Calu3 (cell line): ENCODE measurements at regions not wholly inside any gene's neighbourhood (a gene's known extent, or its start where the extent isn't known, plus 50 kb on each side); places are given as distances from the start of the nearest gene placed in this dataset.
A peak's percentile ranks its signal among the peaks of the same experiment; 100 is the strongest.

ENCODE experiments used
- BruUV-seq: library from RNA; stranded (reverse); fragments of 400-500 nt; replicated peaks from 2 replicates; lab custom pipeline; 2021; lab: Mats Ljungman, UMichigan
- CTCF ChIA-PET: fragments of 300-600 bp; sonication (Branson Sonifier 250); formaldehyde crosslinking; loops from one replicate; lab custom pipeline; 2022; ENCODE audit warnings: antibody characterized with exemption; lab: Charles Lee
- DNase-seq: peaks from one replicate; pipeline ENCODE4 v3.0.0; 2022
- H3K27ac Mint-ChIP-seq: one replicate; pipeline ENCODE4 v1.8.0; 2022; ENCODE audit warnings: mixed read lengths; ENCODE audit not compliant: unreplicated experiment
- H3K27me3 Mint-ChIP-seq: one replicate; pipeline ENCODE4 v1.8.0; 2022; ENCODE audit warnings: mixed read lengths; ENCODE audit not compliant: unreplicated experiment
- H3K36me3 Mint-ChIP-seq: one replicate; pipeline ENCODE4 v1.8.0; 2022; ENCODE audit warnings: mild to moderate bottlenecking, moderate library complexity, mixed read lengths; ENCODE audit not compliant: insufficient read depth, unreplicated experiment
- H3K4me1 Mint-ChIP-seq: one replicate; pipeline ENCODE4 v1.8.0; 2022; ENCODE audit warnings: mild to moderate bottlenecking, low read depth, mixed read lengths; ENCODE audit not compliant: unreplicated experiment
- H3K4me3 Mint-ChIP-seq: one replicate; pipeline ENCODE4 v1.8.0; 2022; ENCODE audit warnings: mild to moderate bottlenecking, low read depth, moderate library complexity, mixed read lengths; ENCODE audit not compliant: unreplicated experiment
- H3K9me3 Mint-ChIP-seq: one replicate; pipeline ENCODE4 v1.8.0; 2022; ENCODE audit warnings: low read depth, mixed read lengths; ENCODE audit not compliant: unreplicated experiment
- CTCF ChIP-seq: fragments of 200-600 bp; IDR thresholded peaks from one replicate; pipeline ENCODE4 v1.8.0; 2022; ENCODE audit warnings: antibody characterized with exemption; ENCODE audit not compliant: unreplicated experiment
- intact Hi-C: fragments of 100-400 bp; cut with micrococcal nuclease; formaldehyde crosslinking; loops from one replicate; pipeline ENCODE4 v1.10.0; 2022; ENCODE audit not compliant: unreplicated experiment

- no peak for DNase-seq
- H3K36me3 Mint-ChIP-seq, result no peaks in the 10 kb centered on the region
- H3K4me1 Mint-ChIP-seq, result peaks cover 4% of the 10 kb centered on the region
- no peak for TF ChIP-seq CTCF
- no peaks in the 10 kb centered on the region for H3K27me3 Mint-ChIP-seq
- CTCF ChIA-PET, result no interaction called here
- BruUV-seq, result no TSS peak
- no peak overlapping the region for H3K4me3 Mint-ChIP-seq
- intact Hi-C loops, result loop anchor here (10.0 kb wide), 2 partner anchors 432 to 882 kb away; no protein-coding TSS in a partner anchor
- no peaks in the 10 kb centered on the region for H3K9me3 Mint-ChIP-seq
- no peak overlapping the region for H3K27ac Mint-ChIP-seq
Measured at GRCh38 chr6:81987293-81987692, 234.8 kb upstream of the TENT5A start.

GRCh38 chr6:81985191-81985590, 232.7 kb upstream of the TENT5A start:
- H3K27ac Mint-ChIP-seq, result no peak overlapping the region
- no TSS peak for BruUV-seq
- no peaks in the 10 kb centered on the region for H3K36me3 Mint-ChIP-seq
- no peak overlapping the region for H3K4me3 Mint-ChIP-seq
- no peak for DNase-seq
- H3K27me3 Mint-ChIP-seq, result no peaks in the 10 kb centered on the region
- H3K4me1 Mint-ChIP-seq, result peaks cover 17% of the 10 kb centered on the region
- no peak for TF ChIP-seq CTCF
- no peaks in the 10 kb centered on the region for H3K9me3 Mint-ChIP-seq
- intact Hi-C loops, result loop anchor here (10.0 kb wide), 2 partner anchors 430 to 880 kb away; no protein-coding TSS in a partner anchor
- CTCF ChIA-PET, result no interaction called here

- H3K27ac Mint-ChIP-seq, result no peak overlapping the region
- no peak for TF ChIP-seq CTCF
- H3K4me1 Mint-ChIP-seq, result peaks cover 17% of the 10 kb centered on the region
- CTCF ChIA-PET, result no interaction called here
- no TSS peak for BruUV-seq
- H3K9me3 Mint-ChIP-seq, result no peaks in the 10 kb centered on the region
- intact Hi-C loops, result loop anchor here (5.0 to 10.0 kb wide), 5 partner anchors 217 to 880 kb away; no protein-coding TSS in a partner anchor
- no peaks in the 10 kb centered on the region for H3K36me3 Mint-ChIP-seq
- DNase-seq, result no peak
- H3K27me3 Mint-ChIP-seq, result no peaks in the 10 kb centered on the region
- no peak overlapping the region for H3K4me3 Mint-ChIP-seq
Measured at GRCh38 chr6:81984599-81984998, 232.1 kb upstream of the TENT5A start.

- Mint-ChIP-seq H3K27me3 (no peaks in the 10 kb centered on the region), H3K27ac (peak overlapping the region; percentile 53), H3K4me3 (no peak overlapping the region), H3K9me3 (no peaks in the 10 kb centered on the region), H3K36me3 (no peaks in the 10 kb centered on the region), H3K4me1 (peaks cover 17% of the 10 kb centered on the region)
- DNase-seq, result peak; percentile 23
- no TSS peak for BruUV-seq
- CTCF ChIA-PET, result interaction anchor here (0.7 to 1.0 kb wide), 3 partner anchors 59 to 1543 kb away, joined by 3 to 4 read pairs (median 3); partner anchors contain the start of gene TENT5A
- intact Hi-C loops, result loop anchor here (2.0 to 10.0 kb wide), 7 partner anchors 143 to 877 kb away; no protein-coding TSS in a partner anchor
- TF ChIP-seq CTCF, result no peak
Measured at GRCh38 chr6:81981812-81982211, 229.3 kb upstream of the TENT5A start.
